MM.1S (cell line): ENCODE measurements at regions not wholly inside any gene's neighbourhood (a gene's known extent, or its start where the extent isn't known, plus 50 kb on each side); places are given as distances from the start of the nearest gene placed in this dataset.

Source experiments
- EZH2phosphoT487 ChIP-seq: fragments of 300-600 bp; sonication (generic); IDR thresholded peaks from 2 replicates; pipeline ENCODE4 v1.6.1; 2018; ENCODE audit warnings: antibody characterized with exemption, low read length
- TF ChIP-seq, protein P1 (sequence below): fragments of 300-600 bp; sonication (generic); IDR thresholded peaks from 2 replicates; pipeline ENCODE4 v1.5.1; 2016; ENCODE audit warnings: antibody characterized with exemption, low read length, mixed read lengths

DNA sequence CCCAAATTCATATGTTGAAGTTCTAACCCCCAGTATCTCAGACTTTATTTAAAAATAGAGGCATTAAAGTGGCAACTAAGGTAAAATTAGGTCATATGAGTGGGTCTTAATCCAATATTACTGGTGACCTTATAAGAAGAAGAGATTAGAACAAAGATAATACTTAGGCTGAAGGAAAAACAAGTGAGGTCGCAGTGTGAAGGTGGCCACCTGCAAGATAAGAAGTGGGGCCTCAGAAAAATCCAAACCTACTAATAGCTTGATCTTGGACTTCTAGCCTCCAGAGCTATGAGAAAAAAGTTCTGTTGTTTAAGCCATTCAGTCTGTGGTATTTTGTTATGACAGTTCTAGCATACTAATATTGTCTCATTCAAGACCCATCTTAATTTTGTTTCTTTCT is 159.9 kb upstream of the PEX5L start:
- TF ChIP-seq, protein P1, sequence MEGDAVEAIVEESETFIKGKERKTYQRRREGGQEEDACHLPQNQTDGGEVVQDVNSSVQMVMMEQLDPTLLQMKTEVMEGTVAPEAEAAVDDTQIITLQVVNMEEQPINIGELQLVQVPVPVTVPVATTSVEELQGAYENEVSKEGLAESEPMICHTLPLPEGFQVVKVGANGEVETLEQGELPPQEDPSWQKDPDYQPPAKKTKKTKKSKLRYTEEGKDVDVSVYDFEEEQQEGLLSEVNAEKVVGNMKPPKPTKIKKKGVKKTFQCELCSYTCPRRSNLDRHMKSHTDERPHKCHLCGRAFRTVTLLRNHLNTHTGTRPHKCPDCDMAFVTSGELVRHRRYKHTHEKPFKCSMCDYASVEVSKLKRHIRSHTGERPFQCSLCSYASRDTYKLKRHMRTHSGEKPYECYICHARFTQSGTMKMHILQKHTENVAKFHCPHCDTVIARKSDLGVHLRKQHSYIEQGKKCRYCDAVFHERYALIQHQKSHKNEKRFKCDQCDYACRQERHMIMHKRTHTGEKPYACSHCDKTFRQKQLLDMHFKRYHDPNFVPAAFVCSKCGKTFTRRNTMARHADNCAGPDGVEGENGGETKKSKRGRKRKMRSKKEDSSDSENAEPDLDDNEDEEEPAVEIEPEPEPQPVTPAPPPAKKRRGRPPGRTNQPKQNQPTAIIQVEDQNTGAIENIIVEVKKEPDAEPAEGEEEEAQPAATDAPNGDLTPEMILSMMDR = no peak
- TF ChIP-seq EZH2phosphoT487 = no peak
